ENCODE measurements at regions not wholly inside any gene's neighbourhood (a gene's known extent, or its start where the extent isn't known, plus 50 kb on each side); places are given as distances from the start of the nearest gene placed in this dataset.

GRCh38 chr4:58499182-58499581, 1389.0 kb upstream of the IGFBP7 start:
- Histone ChIP-seq H2AFZ (ENCODE audit: low read length) (no peak overlapping the region), H3K4me1 (ENCODE audit: insufficient read depth, low read length, severe bottlenecking) (no peaks in the 10 kb centered on the region), H3K9me3 (ENCODE audit: low read length) (no peaks in the 10 kb centered on the region), H3K9ac (ENCODE audit: low read length) (no peak overlapping the region), H4K20me1 (ENCODE audit: insufficient read depth, low read length) (no peaks in the 10 kb centered on the region), H3K4me2 (ENCODE audit: low read length) (no peak overlapping the region), H3K4me3 (ENCODE audit: low read depth, low read length, poor library complexity, severe bottlenecking) (no peak overlapping the region), H3K27me3 (ENCODE audit: insufficient read depth, low read length) (no peaks in the 10 kb centered on the region), H3K9me2 (ENCODE audit: low read depth, low read length) (no peaks in the 10 kb centered on the region), H3F3A (ENCODE audit: insufficient read depth, low read length) (no peaks in the 10 kb centered on the region; the same call in 1 of the 2 replicates), H3K36me3 (ENCODE audit: insufficient read depth, low read length) (no peaks in the 10 kb centered on the region), H3K79me2 (ENCODE audit: insufficient read depth, low read length) (no peaks in the 10 kb centered on the region), H3K27ac (ENCODE audit: low read depth, low read length, poor library complexity, severe bottlenecking) (no peak overlapping the region)
- TF ChIP-seq EZH2 (IDR thresholded peaks at IDR 0.05; ENCODE audit: borderline replicate concordance, low read length), result no peak
- TF ChIP-seq, protein P1, sequence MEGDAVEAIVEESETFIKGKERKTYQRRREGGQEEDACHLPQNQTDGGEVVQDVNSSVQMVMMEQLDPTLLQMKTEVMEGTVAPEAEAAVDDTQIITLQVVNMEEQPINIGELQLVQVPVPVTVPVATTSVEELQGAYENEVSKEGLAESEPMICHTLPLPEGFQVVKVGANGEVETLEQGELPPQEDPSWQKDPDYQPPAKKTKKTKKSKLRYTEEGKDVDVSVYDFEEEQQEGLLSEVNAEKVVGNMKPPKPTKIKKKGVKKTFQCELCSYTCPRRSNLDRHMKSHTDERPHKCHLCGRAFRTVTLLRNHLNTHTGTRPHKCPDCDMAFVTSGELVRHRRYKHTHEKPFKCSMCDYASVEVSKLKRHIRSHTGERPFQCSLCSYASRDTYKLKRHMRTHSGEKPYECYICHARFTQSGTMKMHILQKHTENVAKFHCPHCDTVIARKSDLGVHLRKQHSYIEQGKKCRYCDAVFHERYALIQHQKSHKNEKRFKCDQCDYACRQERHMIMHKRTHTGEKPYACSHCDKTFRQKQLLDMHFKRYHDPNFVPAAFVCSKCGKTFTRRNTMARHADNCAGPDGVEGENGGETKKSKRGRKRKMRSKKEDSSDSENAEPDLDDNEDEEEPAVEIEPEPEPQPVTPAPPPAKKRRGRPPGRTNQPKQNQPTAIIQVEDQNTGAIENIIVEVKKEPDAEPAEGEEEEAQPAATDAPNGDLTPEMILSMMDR (IDR thresholded peaks at IDR 0.05; ENCODE audit: low read length), result no peak

DNA sequence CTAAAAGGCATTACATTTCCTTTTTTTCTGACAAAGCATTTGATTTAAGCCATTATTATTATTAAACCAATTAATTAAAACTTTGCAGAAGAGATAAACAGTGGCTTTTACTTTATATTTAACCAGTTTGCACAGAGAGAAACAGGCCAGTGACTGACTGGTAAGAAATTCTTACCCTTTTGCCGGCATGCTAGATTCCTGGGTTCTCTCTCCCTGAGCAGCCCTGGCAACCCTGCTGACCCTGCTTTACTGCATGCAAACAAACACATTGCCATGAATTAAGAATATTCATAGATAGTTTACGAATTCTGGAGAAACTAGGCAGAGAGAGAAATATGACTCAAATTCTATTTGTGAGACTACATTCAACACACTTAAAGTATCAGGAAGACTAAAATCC, 1381.4 kb upstream of the IGFBP7 start:
- Histone ChIP-seq H3K9me3 (ENCODE audit: low read length) (no peaks in the 10 kb centered on the region), H3K79me2 (ENCODE audit: insufficient read depth, low read length) (no peaks in the 10 kb centered on the region), H3K9ac (ENCODE audit: low read length) (no peak overlapping the region), H3K4me3 (ENCODE audit: low read depth, low read length, poor library complexity, severe bottlenecking) (no peak overlapping the region), H3K36me3 (ENCODE audit: insufficient read depth, low read length) (no peaks in the 10 kb centered on the region), H2AFZ (ENCODE audit: low read length) (no peak overlapping the region), H3K27ac (ENCODE audit: low read depth, low read length, poor library complexity, severe bottlenecking) (no peak overlapping the region), H3K9me2 (ENCODE audit: low read depth, low read length) (no peaks in the 10 kb centered on the region), H3K27me3 (ENCODE audit: insufficient read depth, low read length) (no peaks in the 10 kb centered on the region), H4K20me1 (ENCODE audit: insufficient read depth, low read length) (no peaks in the 10 kb centered on the region), H3K4me1 (ENCODE audit: insufficient read depth, low read length, severe bottlenecking) (no peaks in the 10 kb centered on the region), H3K4me2 (ENCODE audit: low read length) (no peak overlapping the region), H3F3A (ENCODE audit: insufficient read depth, low read length) (no peaks in the 10 kb centered on the region)
- TF ChIP-seq EZH2 (IDR thresholded peaks at IDR 0.05; ENCODE audit: borderline replicate concordance, low read length), result no peak
- TF ChIP-seq, protein P1 (IDR thresholded peaks at IDR 0.05; ENCODE audit: low read length), result no peak

DNA sequence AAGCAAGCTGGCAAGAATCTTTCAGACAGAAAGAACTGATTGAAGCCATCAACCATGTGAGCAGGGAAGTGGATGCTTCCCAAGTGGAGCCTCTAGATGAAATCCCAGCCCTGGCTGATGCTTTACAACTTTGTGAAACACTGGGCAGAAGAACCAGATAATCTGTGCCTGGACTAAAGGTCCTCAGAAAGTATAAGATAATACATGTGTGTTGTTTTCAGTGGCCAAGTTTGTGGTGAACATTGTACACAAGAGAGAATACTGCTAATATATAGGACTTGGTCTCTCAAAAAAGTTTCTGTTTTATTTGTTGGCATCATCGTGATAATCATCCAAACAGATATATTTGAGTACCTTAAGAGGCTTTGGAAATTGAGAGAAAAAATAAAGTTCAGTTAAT, 1367.8 kb upstream of the IGFBP7 start:
- Histone ChIP-seq H3K9me2 (ENCODE audit: low read depth, low read length) (no peaks in the 10 kb centered on the region), H3K9me3 (ENCODE audit: low read length) (no peaks in the 10 kb centered on the region), H3K4me3 (ENCODE audit: low read depth, low read length, poor library complexity, severe bottlenecking) (no peak overlapping the region), H4K20me1 (ENCODE audit: insufficient read depth, low read length) (no peaks in the 10 kb centered on the region), H3K4me2 (ENCODE audit: low read length) (no peak overlapping the region), H3K27ac (ENCODE audit: low read depth, low read length, poor library complexity, severe bottlenecking) (no peak overlapping the region), H3K27me3 (ENCODE audit: insufficient read depth, low read length) (no peaks in the 10 kb centered on the region), H3K9ac (ENCODE audit: low read length) (no peak overlapping the region), H3K4me1 (ENCODE audit: insufficient read depth, low read length, severe bottlenecking) (no peaks in the 10 kb centered on the region), H3F3A (ENCODE audit: insufficient read depth, low read length) (no peaks in the 10 kb centered on the region), H3K36me3 (ENCODE audit: insufficient read depth, low read length) (no peaks in the 10 kb centered on the region), H3K79me2 (ENCODE audit: insufficient read depth, low read length) (no peaks in the 10 kb centered on the region), H2AFZ (ENCODE audit: low read length) (no peak overlapping the region)
- TF ChIP-seq, protein P1 (IDR thresholded peaks at IDR 0.05; ENCODE audit: low read length), result no peak
- TF ChIP-seq EZH2 (IDR thresholded peaks at IDR 0.05; ENCODE audit: borderline replicate concordance, low read length), result no peak

All from OCI-LY1 (cell line).